ENCODE measurements at regions not wholly inside any gene's neighbourhood (a gene's known extent, or its start where the extent isn't known, plus 50 kb on each side); places are given as distances from the start of the nearest gene placed in this dataset.

DNA sequence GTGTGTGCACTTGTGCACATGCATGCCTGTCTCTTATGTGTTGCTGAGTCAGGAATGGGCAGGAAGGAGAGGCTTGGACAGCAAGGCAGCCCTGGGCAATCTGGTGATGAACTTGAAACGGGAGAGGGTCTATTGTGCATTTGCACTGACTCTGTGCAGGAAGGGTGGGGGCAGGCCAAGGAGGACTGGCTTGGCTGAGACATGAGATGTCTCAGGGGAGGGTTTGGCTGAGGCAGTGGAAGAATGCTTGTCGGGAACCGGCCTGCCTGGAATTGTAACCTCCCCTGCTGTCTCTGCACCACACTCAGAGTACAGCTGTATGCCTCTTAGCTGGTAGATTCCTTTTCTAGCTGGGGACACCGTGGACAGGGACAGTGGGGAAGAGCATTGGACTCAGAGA lies 176.1 kb upstream of the TNP1 start:
- Histone ChIP-seq H3K27me3 (replicated peaks in 1 of 2; ENCODE audit: control insufficient read depth in 2 of 2, insufficient read depth in 2 of 2, low read length in 1 of 2) (no peaks in the 10 kb centered on the region; a peak in 1 of 4 replicates), H3K9me3 (replicated peaks; ENCODE audit: control insufficient read depth, insufficient read depth, low read length) (no peaks in the 10 kb centered on the region; the same call in 2 of the 3 replicates), H3K36me3 (ENCODE audit: control insufficient read depth in 2 of 2, insufficient read depth in 2 of 2, low read length in 1 of 2) (no peaks in the 10 kb centered on the region), H3K79me2 (ENCODE audit: control insufficient read depth, insufficient read depth, low read length) (no peaks in the 10 kb centered on the region), H4K20me1 (ENCODE audit: control insufficient read depth, insufficient read depth) (no peaks in the 10 kb centered on the region), H3K4me3 (no peak overlapping the region), H3K4me1 (ENCODE audit: control insufficient read depth, insufficient read depth, low read length) (no peaks in the 10 kb centered on the region), H3K4me2 (ENCODE audit: control insufficient read depth, insufficient read depth) (no peak overlapping the region), H3K9ac (ENCODE audit: control insufficient read depth, insufficient read depth, low read length) (no peak overlapping the region), H2AFZ (ENCODE audit: control insufficient read depth, low read depth, low read length) (no peak overlapping the region), H3K27ac (ENCODE audit: control insufficient read depth, insufficient read depth) (no peak overlapping the region)
- ChIA-PET RAD21 (ENCODE audit: unreplicated experiment) (no interaction called here), SMC1A (ENCODE audit: uncharacterized antibody, unreplicated experiment) (no interaction called here), CTCF (no interaction called here), POLR2A (no interaction called here)
- TF ChIP-seq HCFC1 (IDR thresholded peaks at IDR 0.05; ENCODE audit: low read length) (no peak), NR2F1 (conservative IDR thresholded peaks at IDR 0.05) (no peak)
- no peak for ATAC-seq
- in situ Hi-C loops (cut with MboI) = no loop called here
- WGBS (ENCODE audit: insufficient coverage, insufficient replicate concordance, low lambda C conversion rate, missing lambda C conversion rate) = 25% methylated on average over 4 of the region's 4 CpGs
- intact Hi-C loops (cut with micrococcal nuclease; ENCODE audit: unreplicated experiment) = no loop called here
- FAIRE-seq = no peak
- no peak for DNase-seq (ENCODE audit: low read depth, low spot score)
- BruUV-seq (replicated peaks) = no TSS peak

DNA sequence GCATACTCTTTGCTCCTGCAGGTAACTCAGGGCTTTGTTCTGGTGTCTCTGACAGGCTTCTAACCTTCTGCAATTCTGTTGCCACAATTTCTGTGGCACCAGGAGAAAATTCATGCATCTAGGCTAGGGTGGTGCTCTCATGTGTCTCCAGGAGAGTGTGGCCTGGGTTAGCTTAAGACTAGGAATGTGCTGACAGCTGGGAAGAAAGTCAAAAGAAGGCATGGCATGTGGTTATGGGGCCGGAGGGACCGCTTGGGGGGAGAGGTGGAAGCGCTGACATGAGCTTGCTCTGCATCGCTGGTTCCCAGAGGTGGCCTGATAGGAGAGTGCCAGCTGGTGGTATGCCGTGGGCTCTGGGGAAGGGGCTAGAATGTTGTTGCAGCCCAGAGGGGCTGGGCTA lies 173.3 kb upstream of the TNP1 start:
- Histone ChIP-seq H3K9ac (ENCODE audit: control insufficient read depth, insufficient read depth, low read length) (no peak overlapping the region), H3K36me3 (ENCODE audit: control insufficient read depth in 2 of 2, insufficient read depth in 2 of 2, low read length in 1 of 2) (no peaks in the 10 kb centered on the region), H2AFZ (ENCODE audit: control insufficient read depth, low read depth, low read length) (no peak overlapping the region), H4K20me1 (ENCODE audit: control insufficient read depth, insufficient read depth) (no peaks in the 10 kb centered on the region), H3K4me3 (no peak overlapping the region), H3K27me3 (replicated peaks in 1 of 2; ENCODE audit: control insufficient read depth in 2 of 2, insufficient read depth in 2 of 2, low read length in 1 of 2) (no peaks in the 10 kb centered on the region; a peak in 2 of 4 replicates), H3K4me2 (ENCODE audit: control insufficient read depth, insufficient read depth) (no peak overlapping the region), H3K9me3 (replicated peaks; ENCODE audit: control insufficient read depth, insufficient read depth, low read length) (no peaks in the 10 kb centered on the region; the same call in 2 of the 3 replicates), H3K4me1 (ENCODE audit: control insufficient read depth, insufficient read depth, low read length) (no peaks in the 10 kb centered on the region), H3K27ac (ENCODE audit: control insufficient read depth, insufficient read depth) (no peak overlapping the region), H3K79me2 (ENCODE audit: control insufficient read depth, insufficient read depth, low read length) (no peaks in the 10 kb centered on the region)
- RAD21 ChIA-PET (ENCODE audit: unreplicated experiment) = no interaction called here
- in situ Hi-C loops (cut with MboI) (no loop called here), intact Hi-C loops (cut with micrococcal nuclease; ENCODE audit: unreplicated experiment) (no loop called here)
- DNase-seq (ENCODE audit: low read depth, low spot score) (no peak), FAIRE-seq (no peak), ATAC-seq (no peak)
- no TSS peak for BruUV-seq (replicated peaks)
- WGBS (ENCODE audit: insufficient coverage, insufficient replicate concordance, low lambda C conversion rate, missing lambda C conversion rate) = 27% methylated on average over 5 of the region's 5 CpGs
- CTCF ChIA-PET = no interaction called here
- POLR2A ChIA-PET = no interaction called here
- SMC1A ChIA-PET (ENCODE audit: uncharacterized antibody, unreplicated experiment) = no interaction called here
- TF ChIP-seq TCF7 (IDR thresholded peaks at IDR 0.05; ENCODE audit: borderline replicate concordance) (no peak), SMAD5 (IDR thresholded peaks at IDR 0.05; ENCODE audit: low read depth) (no peak), EZH2 (IDR thresholded peaks at IDR 0.05; ENCODE audit: borderline replicate concordance, control insufficient read depth, low read depth, low read length) (no peak), CHD4 (IDR thresholded peaks at IDR 0.05) (no peak), SUPT20H (IDR thresholded peaks at IDR 0.05; ENCODE audit: borderline replicate concordance, control insufficient read depth, low read depth, low read length) (no peak), JUND (IDR thresholded peaks at IDR 0.05; ENCODE audit: low read depth, low read length) (no peak), YBX1 (IDR thresholded peaks at IDR 0.05) (no peak), NFYA (IDR thresholded peaks at IDR 0.05; ENCODE audit: borderline replicate concordance, low read depth, low read length) (no peak), HDAC6 (IDR thresholded peaks at IDR 0.05; ENCODE audit: unreplicated experiment) (no peak)
- TF ChIP-seq, protein P1, sequence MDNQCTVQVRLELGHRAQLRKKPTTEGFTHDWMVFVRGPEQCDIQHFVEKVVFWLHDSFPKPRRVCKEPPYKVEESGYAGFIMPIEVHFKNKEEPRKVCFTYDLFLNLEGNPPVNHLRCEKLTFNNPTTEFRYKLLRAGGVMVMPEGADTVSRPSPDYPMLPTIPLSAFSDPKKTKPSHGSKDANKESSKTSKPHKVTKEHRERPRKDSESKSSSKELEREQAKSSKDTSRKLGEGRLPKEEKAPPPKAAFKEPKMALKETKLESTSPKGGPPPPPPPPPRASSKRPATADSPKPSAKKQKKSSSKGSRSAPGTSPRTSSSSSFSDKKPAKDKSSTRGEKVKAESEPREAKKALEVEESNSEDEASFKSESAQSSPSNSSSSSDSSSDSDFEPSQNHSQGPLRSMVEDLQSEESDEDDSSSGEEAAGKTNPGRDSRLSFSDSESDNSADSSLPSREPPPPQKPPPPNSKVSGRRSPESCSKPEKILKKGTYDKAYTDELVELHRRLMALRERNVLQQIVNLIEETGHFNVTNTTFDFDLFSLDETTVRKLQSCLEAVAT (IDR thresholded peaks at IDR 0.05) = no peak
- TF ChIP-seq, protein P2, sequence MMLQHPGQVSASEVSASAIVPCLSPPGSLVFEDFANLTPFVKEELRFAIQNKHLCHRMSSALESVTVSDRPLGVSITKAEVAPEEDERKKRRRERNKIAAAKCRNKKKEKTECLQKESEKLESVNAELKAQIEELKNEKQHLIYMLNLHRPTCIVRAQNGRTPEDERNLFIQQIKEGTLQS (IDR thresholded peaks at IDR 0.05; ENCODE audit: borderline replicate concordance, extremely low read depth, low read depth, low read length) = no peak
- TF ChIP-seq, protein P3, sequence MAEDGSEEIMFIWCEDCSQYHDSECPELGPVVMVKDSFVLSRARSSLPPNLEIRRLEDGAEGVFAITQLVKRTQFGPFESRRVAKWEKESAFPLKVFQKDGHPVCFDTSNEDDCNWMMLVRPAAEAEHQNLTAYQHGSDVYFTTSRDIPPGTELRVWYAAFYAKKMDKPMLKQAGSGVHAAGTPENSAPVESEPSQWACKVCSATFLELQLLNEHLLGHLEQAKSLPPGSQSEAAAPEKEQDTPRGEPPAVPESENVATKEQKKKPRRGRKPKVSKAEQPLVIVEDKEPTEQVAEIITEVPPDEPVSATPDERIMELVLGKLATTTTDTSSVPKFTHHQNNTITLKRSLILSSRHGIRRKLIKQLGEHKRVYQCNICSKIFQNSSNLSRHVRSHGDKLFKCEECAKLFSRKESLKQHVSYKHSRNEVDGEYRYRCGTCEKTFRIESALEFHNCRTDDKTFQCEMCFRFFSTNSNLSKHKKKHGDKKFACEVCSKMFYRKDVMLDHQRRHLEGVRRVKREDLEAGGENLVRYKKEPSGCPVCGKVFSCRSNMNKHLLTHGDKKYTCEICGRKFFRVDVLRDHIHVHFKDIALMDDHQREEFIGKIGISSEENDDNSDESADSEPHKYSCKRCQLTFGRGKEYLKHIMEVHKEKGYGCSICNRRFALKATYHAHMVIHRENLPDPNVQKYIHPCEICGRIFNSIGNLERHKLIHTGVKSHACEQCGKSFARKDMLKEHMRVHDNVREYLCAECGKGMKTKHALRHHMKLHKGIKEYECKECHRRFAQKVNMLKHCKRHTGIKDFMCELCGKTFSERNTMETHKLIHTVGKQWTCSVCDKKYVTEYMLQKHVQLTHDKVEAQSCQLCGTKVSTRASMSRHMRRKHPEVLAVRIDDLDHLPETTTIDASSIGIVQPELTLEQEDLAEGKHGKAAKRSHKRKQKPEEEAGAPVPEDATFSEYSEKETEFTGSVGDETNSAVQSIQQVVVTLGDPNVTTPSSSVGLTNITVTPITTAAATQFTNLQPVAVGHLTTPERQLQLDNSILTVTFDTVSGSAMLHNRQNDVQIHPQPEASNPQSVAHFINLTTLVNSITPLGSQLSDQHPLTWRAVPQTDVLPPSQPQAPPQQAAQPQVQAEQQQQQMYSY (CRISPR knock-in tag; IDR thresholded peaks at IDR 0.05) = no peak

All from GM12878 (cell line).